ENCODE measurements at regions not wholly inside any gene's neighbourhood (a gene's known extent, or its start where the extent isn't known, plus 50 kb on each side); places are given as distances from the start of the nearest gene placed in this dataset.

DNA sequence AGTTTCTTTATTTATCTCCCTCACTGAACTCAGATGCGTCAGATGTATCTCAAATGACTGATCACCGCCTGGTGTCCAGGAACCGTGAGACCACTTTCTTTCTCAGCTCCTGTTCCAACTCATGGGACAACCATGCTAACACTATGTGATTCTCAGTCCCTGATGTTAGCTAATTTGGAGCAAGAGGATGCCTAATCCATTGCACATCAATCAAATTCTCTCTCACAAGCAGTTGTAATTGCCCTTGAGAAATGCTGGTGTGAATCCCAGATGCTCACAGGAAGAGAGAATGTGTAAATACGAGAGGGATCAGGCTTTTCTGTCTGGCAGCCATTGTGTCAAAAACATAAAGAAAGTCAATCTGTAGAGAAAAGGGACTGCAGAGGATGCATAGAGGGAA is 134.9 kb downstream of the WSCD1 start:
- H2BK12ac ChIP-seq (ENCODE audit: low read length) = no peak overlapping the region
- no peak overlapping the region for H2BK15ac ChIP-seq (ENCODE audit: low read length)
- H3K4me1 ChIP-seq (ENCODE audit: control insufficient read depth in 2 of 2, insufficient read depth in 1 of 2, low read depth in 1 of 2, low read length in 2 of 2) = peaks cover 7 to 9% of the 10 kb centered on the region in 2 donors
- H3K27me3 ChIP-seq (ENCODE audit: control insufficient read depth in 3 of 3, insufficient read depth in 3 of 3, low read depth in 1 of 3, low read length in 3 of 3) = no peaks in the 10 kb centered on the region
- no peak overlapping the region for H2AK5ac ChIP-seq (ENCODE audit: low read depth, low read length)
- H2BK120ac ChIP-seq (ENCODE audit: low read depth, low read length) = no peak overlapping the region
- H2BK5ac ChIP-seq (ENCODE audit: low read length) = no peak overlapping the region
- H3K36me3 ChIP-seq (replicated peaks in 1 of 2; ENCODE audit: control insufficient read depth in 2 of 2, insufficient read depth in 2 of 2, low read length in 2 of 2) = no peaks in the 10 kb centered on the region
- H3K4me3 ChIP-seq (ENCODE audit: low read length in 2 of 2) = no peak overlapping the region
- H3K23ac ChIP-seq (ENCODE audit: low read depth, low read length, poor library complexity) = no peak overlapping the region
- no peak overlapping the region for H3K14ac ChIP-seq (ENCODE audit: low read length)
- WGBS, 2 donors (ENCODE audit: extremely low coverage in 2 of 2, insufficient read length in 2 of 2, insufficient replicate concordance in 1 of 2) = no CpG with 5 or more reads among the region's 4 CpGs
- no peak overlapping the region for H3K4me2 ChIP-seq (ENCODE audit: insufficient read depth, low read length, poor library complexity, severe bottlenecking)
- no peak overlapping the region for H4K8ac ChIP-seq (ENCODE audit: low read depth, low read length)
- H3K9me3 ChIP-seq (replicated peaks in 1 of 2; ENCODE audit: control insufficient read depth in 2 of 2, insufficient read depth in 1 of 2, low read depth in 1 of 2, low read length in 2 of 2) = peaks cover 2% of the 10 kb centered on the region in 2 donors
- no peak overlapping the region for H4K91ac ChIP-seq (ENCODE audit: low read depth, low read length, poor library complexity)
- H3K18ac ChIP-seq (ENCODE audit: low read length) = no peak overlapping the region
- H3K79me1 ChIP-seq (ENCODE audit: low read depth, low read length) = no peaks in the 10 kb centered on the region
- no peak overlapping the region for H3K4ac ChIP-seq (ENCODE audit: low read length)
- no peak for DNase-seq (ENCODE audit: low spot score)
- peak overlapping the region; percentile 46 for H2AFZ ChIP-seq (ENCODE audit: low read length)
- H3K27ac ChIP-seq (replicated peaks; ENCODE audit: low read length) = no peak overlapping the region
- no peak overlapping the region for H3K9ac ChIP-seq (ENCODE audit: low read depth, low read length, poor library complexity)

DNA sequence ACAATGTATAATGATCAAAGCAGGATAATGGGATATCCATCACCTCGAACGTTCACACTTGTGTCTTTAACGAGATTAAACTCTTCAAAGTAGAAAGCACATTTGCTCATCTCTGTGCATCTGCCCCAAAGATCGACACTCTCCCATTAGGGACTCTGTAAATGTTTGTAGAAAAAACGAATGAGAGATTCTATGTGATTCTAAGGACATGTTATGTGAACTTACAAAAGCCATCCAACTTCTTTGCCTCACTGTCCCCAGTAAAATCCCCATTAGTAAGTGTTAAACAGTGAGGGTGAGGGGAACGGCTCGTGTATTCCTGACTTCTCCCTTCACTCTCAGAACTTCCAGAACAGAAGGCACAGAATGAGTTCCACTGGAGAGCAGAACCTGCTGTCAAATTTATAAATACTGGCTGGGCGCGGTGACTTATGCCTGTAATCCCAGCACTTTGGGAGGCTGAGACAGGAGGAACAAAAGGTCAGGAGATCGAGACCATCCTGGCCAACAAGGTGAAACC is 134.1 kb downstream of the WSCD1 start:
- H3K9me3 ChIP-seq (replicated peaks in 1 of 2; ENCODE audit: control insufficient read depth in 2 of 2, insufficient read depth in 1 of 2, low read depth in 1 of 2, low read length in 2 of 2) = peaks cover 2% of the 10 kb centered on the region in 2 donors
- H3K36me3 ChIP-seq (replicated peaks in 1 of 2; ENCODE audit: control insufficient read depth in 2 of 2, insufficient read depth in 2 of 2, low read length in 2 of 2) = no peaks in the 10 kb centered on the region
- no peak overlapping the region for H3K4me2 ChIP-seq (ENCODE audit: insufficient read depth, low read length, poor library complexity, severe bottlenecking)
- no peak overlapping the region for H2AK5ac ChIP-seq (ENCODE audit: low read depth, low read length)
- H3K9ac ChIP-seq (ENCODE audit: low read depth, low read length, poor library complexity) = no peak overlapping the region
- no peak overlapping the region for H3K23ac ChIP-seq (ENCODE audit: low read depth, low read length, poor library complexity)
- H3K4me1 ChIP-seq (ENCODE audit: control insufficient read depth in 2 of 2, insufficient read depth in 1 of 2, low read depth in 1 of 2, low read length in 2 of 2) = peaks cover 7 to 9% of the 10 kb centered on the region in 2 donors
- H2BK15ac ChIP-seq (ENCODE audit: low read length) = no peak overlapping the region
- no peak overlapping the region for H2AFZ ChIP-seq (ENCODE audit: low read length)
- H3K18ac ChIP-seq (ENCODE audit: low read length) = no peak overlapping the region
- no peaks in the 10 kb centered on the region for H3K27me3 ChIP-seq (ENCODE audit: control insufficient read depth in 3 of 3, insufficient read depth in 3 of 3, low read depth in 1 of 3, low read length in 3 of 3)
- no peak for DNase-seq (ENCODE audit: low spot score)
- no CpG with 5 or more reads among the region's 10 CpGs for WGBS, 2 donors (ENCODE audit: extremely low coverage in 2 of 2, insufficient read length in 2 of 2, insufficient replicate concordance in 1 of 2)
- no peak overlapping the region for H2BK5ac ChIP-seq (ENCODE audit: low read length)
- H4K91ac ChIP-seq (ENCODE audit: low read depth, low read length, poor library complexity) = no peak overlapping the region
- no peak overlapping the region for H3K14ac ChIP-seq (ENCODE audit: low read length)
- H3K4me3 ChIP-seq (ENCODE audit: low read length in 2 of 2) = no peak overlapping the region
- no peaks in the 10 kb centered on the region for H3K79me1 ChIP-seq (ENCODE audit: low read depth, low read length)
- H4K8ac ChIP-seq (ENCODE audit: low read depth, low read length) = no peak overlapping the region
- H3K27ac ChIP-seq (replicated peaks; ENCODE audit: low read length) = no peak overlapping the region
- no peak overlapping the region for H3K4ac ChIP-seq (ENCODE audit: low read length)
- no peak overlapping the region for H2BK120ac ChIP-seq (ENCODE audit: low read depth, low read length)
- H2BK12ac ChIP-seq (ENCODE audit: low read length) = no peak overlapping the region

DNA sequence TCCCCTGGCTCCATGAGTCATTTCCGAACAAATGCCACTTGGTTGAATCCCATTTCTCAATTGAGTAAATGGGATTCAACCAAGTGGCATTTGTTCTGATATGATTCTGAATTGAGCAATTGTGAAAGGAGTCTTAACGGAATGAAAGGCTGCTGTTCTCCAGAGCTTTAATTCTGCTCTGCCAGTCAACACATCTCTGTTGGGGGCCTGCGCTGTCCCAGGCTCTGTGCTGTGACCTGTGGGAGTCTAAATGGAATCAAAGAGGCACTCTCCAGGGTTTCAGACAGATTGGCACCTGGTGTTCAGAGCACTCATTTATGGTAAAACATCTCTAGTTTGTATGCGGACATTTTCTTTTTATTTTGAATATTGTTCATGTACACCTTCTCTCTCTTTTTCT is 126.2 kb downstream of the WSCD1 start:
- H3K14ac ChIP-seq (ENCODE audit: low read length) = no peak overlapping the region
- no peak overlapping the region for H3K4me3 ChIP-seq (ENCODE audit: low read length in 2 of 2)
- H2BK120ac ChIP-seq (ENCODE audit: low read depth, low read length) = no peak overlapping the region
- H2AFZ ChIP-seq (ENCODE audit: low read length) = no peak overlapping the region
- H3K4ac ChIP-seq (ENCODE audit: low read length) = no peak overlapping the region
- no peak overlapping the region for H2BK5ac ChIP-seq (ENCODE audit: low read length)
- H4K91ac ChIP-seq (ENCODE audit: low read depth, low read length, poor library complexity) = no peak overlapping the region
- no peak overlapping the region for H3K9ac ChIP-seq (ENCODE audit: low read depth, low read length, poor library complexity)
- H3K27ac ChIP-seq (replicated peaks; ENCODE audit: low read length) = no peak overlapping the region
- H4K8ac ChIP-seq (ENCODE audit: low read depth, low read length) = no peak overlapping the region
- WGBS, 2 donors (ENCODE audit: extremely low coverage in 2 of 2, insufficient read length in 2 of 2, insufficient replicate concordance in 1 of 2) = no CpG with 5 or more reads among the region's 4 CpGs
- no peak overlapping the region for H2BK15ac ChIP-seq (ENCODE audit: low read length)
- peaks cover 0 to 3% of the 10 kb centered on the region in 2 donors for H3K4me1 ChIP-seq (ENCODE audit: control insufficient read depth in 2 of 2, insufficient read depth in 1 of 2, low read depth in 1 of 2, low read length in 2 of 2)
- no peak overlapping the region for H3K18ac ChIP-seq (ENCODE audit: low read length)
- H2AK5ac ChIP-seq (ENCODE audit: low read depth, low read length) = no peak overlapping the region
- no peaks in the 10 kb centered on the region for H3K36me3 ChIP-seq (replicated peaks in 1 of 2; ENCODE audit: control insufficient read depth in 2 of 2, insufficient read depth in 2 of 2, low read length in 2 of 2)
- no peak overlapping the region for H3K23ac ChIP-seq (ENCODE audit: low read depth, low read length, poor library complexity)
- no peak overlapping the region for H2BK12ac ChIP-seq (ENCODE audit: low read length)
- no peaks in the 10 kb centered on the region for H3K79me1 ChIP-seq (ENCODE audit: low read depth, low read length)
- no peaks in the 10 kb centered on the region for H3K27me3 ChIP-seq (ENCODE audit: control insufficient read depth in 3 of 3, insufficient read depth in 3 of 3, low read depth in 1 of 3, low read length in 3 of 3)
- H3K9me3 ChIP-seq (replicated peaks in 1 of 2; ENCODE audit: control insufficient read depth in 2 of 2, insufficient read depth in 1 of 2, low read depth in 1 of 2, low read length in 2 of 2) = no peaks in the 10 kb centered on the region
- no peak overlapping the region for H3K4me2 ChIP-seq (ENCODE audit: insufficient read depth, low read length, poor library complexity, severe bottlenecking)
- DNase-seq (ENCODE audit: low spot score) = no peak

DNA sequence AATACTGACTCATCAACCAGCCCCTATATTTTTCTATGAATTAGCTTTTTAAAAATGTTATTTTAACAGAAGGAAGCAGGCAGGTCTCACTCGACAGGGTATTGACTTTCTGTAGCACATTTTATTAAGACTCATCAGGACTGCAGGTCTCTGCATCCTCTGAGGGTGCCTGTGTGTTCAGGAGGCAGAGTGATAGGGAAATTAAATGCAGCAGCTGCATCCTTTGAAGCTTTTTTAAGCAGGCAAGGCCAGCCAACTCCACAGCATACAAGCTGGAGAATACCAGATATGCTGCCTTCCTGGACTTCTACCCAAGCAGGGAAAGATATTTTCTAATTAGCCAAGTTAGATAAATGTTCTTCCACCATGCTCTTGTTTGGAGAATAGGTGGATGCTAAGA is 124.9 kb downstream of the WSCD1 start:
- no peak for DNase-seq (ENCODE audit: low spot score)
- Histone ChIP-seq H2BK12ac (ENCODE audit: low read length) (no peak overlapping the region), H2BK15ac (ENCODE audit: low read length) (no peak overlapping the region), H2BK120ac (ENCODE audit: low read depth, low read length) (no peak overlapping the region), H3K9ac (ENCODE audit: low read depth, low read length, poor library complexity) (no peak overlapping the region), H3K27me3 (ENCODE audit: control insufficient read depth in 3 of 3, insufficient read depth in 3 of 3, low read depth in 1 of 3, low read length in 3 of 3) (no peaks in the 10 kb centered on the region), H3K4me3 (ENCODE audit: low read length in 2 of 2) (no peak overlapping the region), H3K14ac (ENCODE audit: low read length) (no peak overlapping the region), H4K8ac (ENCODE audit: low read depth, low read length) (no peak overlapping the region), H3K36me3 (replicated peaks in 1 of 2; ENCODE audit: control insufficient read depth in 2 of 2, insufficient read depth in 2 of 2, low read length in 2 of 2) (no peaks in the 10 kb centered on the region), H3K23ac (ENCODE audit: low read depth, low read length, poor library complexity) (no peak overlapping the region), H2AFZ (ENCODE audit: low read length) (no peak overlapping the region), H3K4me1 (ENCODE audit: control insufficient read depth in 2 of 2, insufficient read depth in 1 of 2, low read depth in 1 of 2, low read length in 2 of 2) (peaks cover 0 to 3% of the 10 kb centered on the region in 2 donors), H2BK5ac (ENCODE audit: low read length) (peak overlapping the region; percentile 71), H3K79me1 (ENCODE audit: low read depth, low read length) (no peaks in the 10 kb centered on the region), H4K91ac (ENCODE audit: low read depth, low read length, poor library complexity) (no peak overlapping the region), H3K4ac (ENCODE audit: low read length) (no peak overlapping the region), H2AK5ac (ENCODE audit: low read depth, low read length) (no peak overlapping the region), H3K18ac (ENCODE audit: low read length) (no peak overlapping the region), H3K9me3 (replicated peaks in 1 of 2; ENCODE audit: control insufficient read depth in 2 of 2, insufficient read depth in 1 of 2, low read depth in 1 of 2, low read length in 2 of 2) (no peaks in the 10 kb centered on the region), H3K4me2 (ENCODE audit: insufficient read depth, low read length, poor library complexity, severe bottlenecking) (no peak overlapping the region), H3K27ac (replicated peaks; ENCODE audit: low read length) (no peak overlapping the region)
- no CpG with 5 or more reads among the region's 1 CpG for WGBS, 2 donors (ENCODE audit: extremely low coverage in 2 of 2, insufficient read length in 2 of 2, insufficient replicate concordance in 1 of 2)
